GM18507 (cell line): ENCODE measurements at regions not wholly inside any gene's neighbourhood (a gene's known extent, or its start where the extent isn't known, plus 50 kb on each side); places are given as distances from the start of the nearest gene placed in this dataset.

Experiments
- DNase-seq: peaks from one replicate; pipeline ENCODE4 v3.0.0; 2011; ENCODE audit warnings: low read depth; ENCODE audit not compliant: insufficient read length; ENCODE audit errors: extremely low spot score
- FAIRE-seq: peaks from 2 replicates; lab custom pipeline; 2011; peaks lifted over from hg19 to GRCh38; lab: Jason Lieb, UNC

- DNase-seq (no peak), FAIRE-seq (no peak)
Observed at GRCh38 chr1:106047210-106047609, 1009.3 kb upstream of the PRMT6 start.

- DNase-seq (no peak), FAIRE-seq (no peak)
Observed at GRCh38 chr1:106049595-106049994, 1006.9 kb upstream of the PRMT6 start.

GRCh38 chr1:106055855-106056254 lies 1000.6 kb upstream of the PRMT6 start:
- FAIRE-seq (no peak), DNase-seq (no peak)

GRCh38 chr1:106061586-106062495 lies 994.6 kb upstream of the PRMT6 start:
- DNase-seq (no peak), FAIRE-seq (no peak)

- FAIRE-seq (no peak), DNase-seq (no peak)
Observed at GRCh38 chr1:106063510-106063909, 993.0 kb upstream of the PRMT6 start.

GRCh38 chr1:106072909-106073600 lies 983.4 kb upstream of the PRMT6 start:
- no peak for DNase-seq
- FAIRE-seq, result no peak

- FAIRE-seq (no peak), DNase-seq (no peak)
Observed at GRCh38 chr1:106080608-106081325, 975.7 kb upstream of the PRMT6 start.

GRCh38 chr1:106111044-106111443 lies 945.4 kb upstream of the PRMT6 start:
- DNase-seq (no peak), FAIRE-seq (no peak)

GRCh38 chr1:106113851-106114250 lies 942.6 kb upstream of the PRMT6 start:
- FAIRE-seq, result no peak
- no peak for DNase-seq

- DNase-seq (no peak), FAIRE-seq (no peak)
Observed at GRCh38 chr1:106120789-106121188, 935.7 kb upstream of the PRMT6 start.

GRCh38 chr1:106121728-106122127 lies 934.7 kb upstream of the PRMT6 start:
- FAIRE-seq (no peak), DNase-seq (no peak)

- DNase-seq (no peak), FAIRE-seq (no peak)
Observed at GRCh38 chr1:106134561-106134960, 921.9 kb upstream of the PRMT6 start.

GRCh38 chr1:106173101-106173500 lies 883.4 kb upstream of the PRMT6 start:
- DNase-seq (no peak), FAIRE-seq (no peak)

GRCh38 chr1:106178791-106179190 lies 877.7 kb upstream of the PRMT6 start:
- FAIRE-seq, result no peak
- DNase-seq, result no peak

GRCh38 chr1:106181866-106182265 lies 874.6 kb upstream of the PRMT6 start:
- FAIRE-seq (no peak), DNase-seq (no peak)

GRCh38 chr1:106185089-106185488 lies 871.4 kb upstream of the PRMT6 start:
- FAIRE-seq (no peak), DNase-seq (no peak)

- DNase-seq (no peak), FAIRE-seq (no peak)
Observed at GRCh38 chr1:106189780-106190179, 866.7 kb upstream of the PRMT6 start.

GRCh38 chr1:106194206-106194605 lies 862.3 kb upstream of the PRMT6 start:
- FAIRE-seq, result no peak
- DNase-seq, result no peak

GRCh38 chr1:106200711-106201110 lies 855.8 kb upstream of the PRMT6 start:
- DNase-seq (no peak), FAIRE-seq (no peak)

- FAIRE-seq (no peak), DNase-seq (no peak)
Observed at GRCh38 chr1:106207185-106207584, 849.3 kb upstream of the PRMT6 start.
